Thyroid gland (tissue), 4 donors: ENCODE measurements at regions not wholly inside any gene's neighbourhood (a gene's known extent, or its start where the extent isn't known, plus 50 kb on each side); places are given as distances from the start of the nearest gene placed in this dataset.

Source experiments
- DNase-seq, 2 donors: peaks; one replicate each; pipeline ENCODE4 v3.0.0-alpha.2; 2019
- H3K27ac ChIP-seq, 3 donors: fragments of 200-600 bp; sonication (generic); 1 replicate in 2 of 3; 2 replicates in 1 of 3; pipeline ENCODE4 v1.5.1; 2016 to 2019; ENCODE audit warnings: mild to moderate bottlenecking in 1 of 3, moderate library complexity in 1 of 3
- H3K27me3 ChIP-seq: fragments of 200-600 bp; sonication (generic); one replicate; pipeline ENCODE4 v1.5.1; 2019
- H3K36me3 ChIP-seq, 2 donors: fragments of 200-600 bp; sonication (generic); one replicate each; pipeline ENCODE4 v1.5.1; 2016 to 2019
- H3K4me1 ChIP-seq, 2 donors: fragments of 200-600 bp; sonication (generic); one replicate each; pipeline ENCODE4 v1.5.1; 2017 to 2019
- H3K4me3 ChIP-seq, 3 donors: fragments of 200-600 bp; sonication (generic); replicated peaks in 1 of 3; 1 replicate in 2 of 3; 2 replicates in 1 of 3; pipeline ENCODE4 v1.5.1; 2016; ENCODE audit warnings: mild to moderate bottlenecking in 1 of 3
- H3K9me3 ChIP-seq: fragments of 200-600 bp; sonication (generic); one replicate; pipeline ENCODE4 v1.5.1; 2017
- POLR2A ChIP-seq, 2 donors: fragments of 450-650 bp; IDR thresholded peaks; one replicate each; pipeline ENCODE4 v1.6.1; 2017; ENCODE audit warnings: antibody characterized with exemption in 2 of 2, mild to moderate bottlenecking in 2 of 2, moderate library complexity in 1 of 2
- WGBS, 2 donors: methylation state at CpG; one replicate each; pipeline ENCODE4 v1.1.5; 2017; 5-methylcytosine and 5-hydroxymethylcytosine counted together
- intact Hi-C: fragments of 100-400 bp; cut with DNase I; formaldehyde crosslinking; loops from one replicate; pipeline ENCODE4 v1.15.1; 2023
- TF ChIP-seq, protein P1 (sequence below), 6 experiments: fragments of 200-600 bp in 3 of 6; fragments of 450-650 bp in 3 of 6; sonication (generic) in 3 of 6; IDR thresholded peaks; one replicate each; pipeline ENCODE4 v1.5.1; 2016 to 2019; ENCODE audit warnings: antibody characterized with exemption in 6 of 6, mild to moderate bottlenecking in 2 of 6, inconsistent platforms in 1 of 6, moderate library complexity in 1 of 6

DNA sequence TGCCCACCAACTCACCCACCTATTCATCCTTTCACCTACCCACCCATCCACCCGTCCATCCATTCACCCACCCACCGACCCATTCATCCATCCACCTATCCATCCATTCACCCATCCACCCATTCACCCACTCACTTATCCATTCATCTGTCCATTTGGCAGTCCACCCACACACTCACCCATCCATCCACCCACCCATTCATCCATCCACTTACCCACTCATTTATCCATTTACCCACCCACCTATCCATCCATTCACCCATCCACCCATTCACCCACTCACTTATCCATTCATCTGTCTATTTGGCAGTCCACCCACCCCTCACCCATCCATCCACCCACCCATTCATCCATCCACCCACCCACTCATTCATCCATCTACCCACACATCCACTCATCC, 278.1 kb upstream of the IRX4 start:
- WGBS, 2 donors = 74 to 95% methylated on average over 2 of the region's 2 CpGs
- Histone ChIP-seq H3K9me3 (no peaks in the 10 kb centered on the region), H3K4me3 (no peak overlapping the region), H3K4me1 (no peaks in the 10 kb centered on the region), H3K27me3 (no peaks in the 10 kb centered on the region), H3K27ac (no peak overlapping the region), H3K36me3 (no peaks in the 10 kb centered on the region)
- intact Hi-C loops = no loop called here
- no peak for DNase-seq
- TF ChIP-seq, protein P1, sequence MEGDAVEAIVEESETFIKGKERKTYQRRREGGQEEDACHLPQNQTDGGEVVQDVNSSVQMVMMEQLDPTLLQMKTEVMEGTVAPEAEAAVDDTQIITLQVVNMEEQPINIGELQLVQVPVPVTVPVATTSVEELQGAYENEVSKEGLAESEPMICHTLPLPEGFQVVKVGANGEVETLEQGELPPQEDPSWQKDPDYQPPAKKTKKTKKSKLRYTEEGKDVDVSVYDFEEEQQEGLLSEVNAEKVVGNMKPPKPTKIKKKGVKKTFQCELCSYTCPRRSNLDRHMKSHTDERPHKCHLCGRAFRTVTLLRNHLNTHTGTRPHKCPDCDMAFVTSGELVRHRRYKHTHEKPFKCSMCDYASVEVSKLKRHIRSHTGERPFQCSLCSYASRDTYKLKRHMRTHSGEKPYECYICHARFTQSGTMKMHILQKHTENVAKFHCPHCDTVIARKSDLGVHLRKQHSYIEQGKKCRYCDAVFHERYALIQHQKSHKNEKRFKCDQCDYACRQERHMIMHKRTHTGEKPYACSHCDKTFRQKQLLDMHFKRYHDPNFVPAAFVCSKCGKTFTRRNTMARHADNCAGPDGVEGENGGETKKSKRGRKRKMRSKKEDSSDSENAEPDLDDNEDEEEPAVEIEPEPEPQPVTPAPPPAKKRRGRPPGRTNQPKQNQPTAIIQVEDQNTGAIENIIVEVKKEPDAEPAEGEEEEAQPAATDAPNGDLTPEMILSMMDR (IDR thresholded peaks at IDR 0.05) = no peak
- TF ChIP-seq POLR2A (IDR thresholded peaks at IDR 0.05) = no peak

DNA sequence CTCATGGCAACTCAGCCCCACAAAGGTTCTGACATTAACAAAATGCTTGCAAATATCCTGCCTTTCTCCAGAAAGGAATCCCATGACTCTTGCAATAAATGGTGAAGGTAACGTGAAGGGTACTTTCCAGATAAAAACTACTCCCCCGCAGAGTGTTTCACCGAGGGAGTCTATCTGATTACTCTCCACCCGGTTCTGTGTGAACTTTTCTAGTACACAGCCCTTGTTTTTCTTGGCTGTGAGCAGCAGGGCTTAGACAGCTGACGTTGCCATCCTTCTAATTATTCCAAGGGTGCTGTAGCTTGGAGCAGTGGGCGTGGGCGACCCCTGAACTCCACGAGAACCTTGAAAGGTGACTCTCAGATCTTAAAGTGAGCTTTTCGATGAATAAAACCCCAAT, 276.0 kb upstream of the IRX4 start:
- Histone ChIP-seq H3K4me1 (no peaks in the 10 kb centered on the region), H3K36me3 (no peaks in the 10 kb centered on the region), H3K27ac (no peak overlapping the region), H3K9me3 (no peaks in the 10 kb centered on the region), H3K4me3 (no peak overlapping the region), H3K27me3 (no peaks in the 10 kb centered on the region)
- intact Hi-C loops = no loop called here
- TF ChIP-seq, protein P1 (IDR thresholded peaks at IDR 0.05) = no peak
- TF ChIP-seq POLR2A (IDR thresholded peaks at IDR 0.05) = no peak
- no peak for DNase-seq
- 54 to 58% methylated on average over 9 of the region's 9 CpGs for WGBS, 2 donors

- no peak for DNase-seq
- Histone ChIP-seq H3K4me1 (no peaks in the 10 kb centered on the region), H3K4me3 (no peak overlapping the region), H3K27ac (no peak overlapping the region), H3K27me3 (no peaks in the 10 kb centered on the region), H3K36me3 (no peaks in the 10 kb centered on the region), H3K9me3 (no peaks in the 10 kb centered on the region)
- TF ChIP-seq, protein P1 (IDR thresholded peaks at IDR 0.05) = no peak
- TF ChIP-seq POLR2A (IDR thresholded peaks at IDR 0.05) = no peak
- intact Hi-C loops = no loop called here
- 85 to 91% methylated on average over 5 of the region's 5 CpGs for WGBS, 2 donors
These were observed 275.4 kb upstream of the IRX4 start for GRCh38 chr5:2158109-2158508.

GRCh38 chr5:2157372-2157771, 274.6 kb upstream of the IRX4 start:
- Histone ChIP-seq H3K4me1 (no peaks in the 10 kb centered on the region), H3K27ac (no peak overlapping the region), H3K4me3 (no peak overlapping the region), H3K9me3 (no peaks in the 10 kb centered on the region), H3K27me3 (no peaks in the 10 kb centered on the region), H3K36me3 (no peaks in the 10 kb centered on the region)
- DNase-seq = no peak
- intact Hi-C loops = no loop called here
- TF ChIP-seq, protein P1 (IDR thresholded peaks at IDR 0.05) = no peak
- TF ChIP-seq POLR2A (IDR thresholded peaks at IDR 0.05) = no peak
- 88% methylated on average over 9 of the region's 9 CpGs for WGBS, 2 donors

DNA sequence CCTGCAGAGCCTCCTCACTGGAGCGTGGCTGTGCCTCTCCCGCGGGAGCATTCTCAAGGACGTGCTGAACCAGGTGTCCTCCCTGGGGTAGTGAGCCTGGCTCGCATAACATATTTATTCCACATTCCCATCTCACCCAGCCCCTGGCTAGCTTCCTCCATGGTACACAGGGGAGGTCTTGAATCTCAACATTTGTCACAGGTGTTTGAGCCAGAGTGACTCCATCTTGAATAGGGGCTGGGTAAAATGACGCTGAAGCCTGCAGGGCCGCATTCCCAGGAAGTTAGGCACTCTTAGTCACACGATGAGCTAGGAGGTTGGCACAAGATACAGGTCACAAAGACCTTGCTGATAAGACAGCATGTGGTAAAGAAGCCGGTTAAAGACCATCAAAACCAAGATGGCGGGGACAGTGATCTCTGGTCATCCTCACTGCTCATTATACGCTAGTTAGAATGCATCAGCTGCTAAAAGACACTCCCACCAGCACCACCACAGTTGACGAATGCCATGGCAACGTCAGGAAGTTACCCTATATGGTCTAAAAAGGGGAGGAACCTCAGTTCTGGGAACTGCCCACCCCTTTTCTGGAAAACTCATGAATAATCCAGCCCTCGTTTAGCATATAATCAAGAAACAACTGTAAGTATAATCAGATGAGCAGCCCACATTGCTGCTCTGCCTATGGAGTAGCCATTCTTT, 273.8 kb upstream of the IRX4 start:
- 84 to 92% methylated on average over 14 of the region's 14 CpGs for WGBS, 2 donors
- no peaks in the 10 kb centered on the region for H3K27me3 ChIP-seq
- intact Hi-C loops = no loop called here
- no peak for TF ChIP-seq POLR2A (IDR thresholded peaks at IDR 0.05)
- TF ChIP-seq, protein P1 (IDR thresholded peaks at IDR 0.05) = no peak
- H3K9me3 ChIP-seq = no peaks in the 10 kb centered on the region
- no peaks in the 10 kb centered on the region for H3K4me1 ChIP-seq
- no peak overlapping the region for H3K4me3 ChIP-seq
- no peaks in the 10 kb centered on the region for H3K36me3 ChIP-seq
- H3K27ac ChIP-seq = no peak overlapping the region
- no peak for DNase-seq
